HepG2 (cell line): ENCODE measurements at regions not wholly inside any gene's neighbourhood (a gene's known extent, or its start where the extent isn't known, plus 50 kb on each side); places are given as distances from the start of the nearest gene placed in this dataset.

Source experiments
- CC2D1A ChIP-seq: sonication (generic); formaldehyde crosslinking; IDR thresholded peaks from 2 replicates; pipeline ENCODE4 v1.8.1; 2023; ENCODE audit warnings: mild to moderate bottlenecking, missing genetic modification reagents
- CEBPB ChIP-seq: IDR thresholded peaks from 2 replicates; pipeline ENCODE4 v1.6.1; 2011; ENCODE audit warnings: low read depth, low read length, improper control_type of control experiment, borderline replicate concordance
- CTCF ChIP-seq: sonication (generic); formaldehyde crosslinking; IDR thresholded peaks from 2 replicates; pipeline ENCODE4 v1.5.0; 2020; ENCODE audit warnings: mild to moderate bottlenecking, missing genetic modification reagents, moderate library complexity
- KAT8 ChIP-seq: IDR thresholded peaks from 2 replicates; pipeline ENCODE4 v1.6.1; 2016; ENCODE audit warnings: missing genetic modification reagents, missing compliant biosample characterization
- SP5 ChIP-seq: IDR thresholded peaks from 2 replicates; pipeline ENCODE4 v1.6.1; 2016; ENCODE audit warnings: low read depth, borderline replicate concordance
- ZFP37 ChIP-seq: sonication (generic); formaldehyde crosslinking; IDR thresholded peaks from 2 replicates; pipeline ENCODE4 v1.4.0; 2020; ENCODE audit warnings: missing genetic modification reagents, borderline replicate concordance

DNA sequence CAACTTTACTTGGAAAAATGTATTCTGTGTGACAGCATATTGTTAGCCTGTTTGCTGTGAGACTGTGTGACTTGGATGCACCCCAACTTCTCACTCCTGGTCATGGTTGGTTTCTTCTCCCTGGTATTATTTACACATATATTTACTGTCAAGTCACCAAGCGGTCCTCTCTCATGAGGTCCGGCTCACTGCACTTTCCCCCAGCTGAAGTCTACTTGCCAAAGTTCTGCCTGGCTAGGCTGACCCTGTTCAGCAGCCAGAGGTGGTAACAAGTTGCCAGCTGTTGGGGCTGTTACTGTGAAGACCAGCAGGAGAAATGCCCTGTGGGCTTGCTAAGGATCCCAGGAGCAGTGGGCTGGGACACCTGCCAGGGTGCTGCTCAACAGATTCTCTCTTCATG lies 337.5 kb downstream of the MFSD1 start:
- TF ChIP-seq SP5 (CRISPR knock-in tag) (no peak), ZFP37 (CRISPR knock-in tag) (no peak), CC2D1A (no peak), CEBPB (no peak), CTCF (CRISPR knock-in tag) (no peak), KAT8 (CRISPR knock-in tag) (no peak)
